HG03571 (cell line): ENCODE measurements at regions not wholly inside any gene's neighbourhood (a gene's known extent, or its start where the extent isn't known, plus 50 kb on each side); places are given as distances from the start of the nearest gene placed in this dataset.

Experiments
- ATAC-seq: cut with Tn5 transposase; IDR thresholded peaks from one replicate; pipeline ENCODE4 v1.9.1; 2021; ENCODE audit not compliant: unreplicated experiment

DNA sequence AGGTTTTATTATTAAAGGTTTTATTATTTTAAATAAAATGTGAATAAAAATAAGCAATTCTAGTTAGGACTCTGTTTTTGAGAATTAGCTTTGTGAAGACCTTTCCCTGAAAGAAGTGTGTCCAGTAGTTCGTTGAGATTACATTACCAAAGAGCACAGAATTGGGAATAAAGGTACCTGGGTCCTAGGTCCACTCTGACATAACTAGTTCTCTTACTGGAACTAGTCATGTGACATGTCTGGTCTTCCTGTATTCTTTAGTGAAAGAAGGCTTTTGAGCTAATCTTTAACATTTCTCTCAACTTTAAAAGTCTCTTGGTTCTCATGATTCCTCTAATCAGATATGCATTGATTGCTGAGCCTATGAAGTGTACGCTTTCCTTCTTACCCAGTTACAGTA, 292.0 kb upstream of the SMIM31 start:
- no peak for ATAC-seq

- no peak for ATAC-seq
Observed at GRCh38 chr4:164462471-164462870, 291.5 kb upstream of the SMIM31 start.

DNA sequence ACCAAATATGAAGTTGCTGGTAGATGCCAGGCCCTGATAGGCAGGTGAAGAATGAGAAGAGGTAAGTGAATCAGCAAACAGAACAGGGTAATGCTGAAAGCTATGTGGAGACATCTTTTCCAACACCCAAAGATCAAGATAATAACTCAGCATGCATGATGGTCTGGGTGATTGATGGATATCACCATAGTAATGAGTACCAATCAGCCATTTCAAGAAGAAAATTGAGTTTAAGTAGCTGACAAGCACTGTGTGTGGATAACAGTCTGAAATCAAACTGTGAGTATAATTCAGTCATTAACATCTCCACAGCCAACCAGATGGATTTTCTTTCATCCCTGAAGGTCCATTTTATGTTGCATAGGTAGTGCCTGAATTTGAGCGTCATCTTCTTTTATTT, 289.6 kb upstream of the SMIM31 start:
- no peak for ATAC-seq

DNA sequence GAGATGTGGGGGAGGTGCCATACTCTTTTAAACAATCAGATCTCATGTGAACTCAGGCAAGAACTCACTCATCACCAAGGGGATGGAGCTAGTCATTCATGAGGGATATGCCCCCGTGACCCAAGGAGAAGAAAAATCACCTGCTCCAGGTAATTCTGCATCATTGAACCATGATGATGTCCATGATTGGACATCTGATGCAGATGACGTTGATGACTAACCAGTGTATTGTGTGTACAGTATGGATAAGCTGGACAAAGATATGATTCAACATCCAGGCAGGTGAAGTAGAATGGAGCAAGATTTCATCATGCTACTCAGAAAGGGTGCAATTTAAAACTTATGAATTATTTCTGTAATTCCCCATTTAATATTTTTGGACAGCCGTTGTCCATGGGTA, 286.4 kb upstream of the SMIM31 start:
- no peak for ATAC-seq

GRCh38 chr4:164481306-164482091, 272.4 kb upstream of the SMIM31 start:
- ATAC-seq = no peak

DNA sequence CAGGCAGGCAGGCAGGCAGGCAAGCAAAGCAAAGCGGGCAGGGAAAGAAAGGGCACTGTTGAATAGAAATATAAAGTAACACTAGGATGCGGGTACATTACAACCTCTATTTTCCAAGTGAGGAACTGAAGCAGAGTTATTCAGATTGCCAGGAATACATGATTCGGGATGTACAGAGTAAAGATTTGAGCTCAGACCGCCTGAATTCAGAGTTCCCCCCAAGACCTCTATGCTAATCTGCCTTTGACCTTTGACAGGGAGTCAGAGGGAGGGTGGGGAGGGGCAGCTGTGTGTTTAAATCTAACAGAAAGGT, 271.9 kb upstream of the SMIM31 start:
- no peak for ATAC-seq

- ATAC-seq = no peak
Observed at GRCh38 chr4:164482758-164483157, 271.2 kb upstream of the SMIM31 start.

- ATAC-seq = no peak
Observed at GRCh38 chr4:164483711-164484110, 270.2 kb upstream of the SMIM31 start.

- no peak for ATAC-seq
Observed at GRCh38 chr4:164484551-164484950, 269.4 kb upstream of the SMIM31 start.

GRCh38 chr4:164485136-164485535, 268.8 kb upstream of the SMIM31 start:
- no peak for ATAC-seq

GRCh38 chr4:164488114-164488513, 265.8 kb upstream of the SMIM31 start:
- ATAC-seq = no peak

DNA sequence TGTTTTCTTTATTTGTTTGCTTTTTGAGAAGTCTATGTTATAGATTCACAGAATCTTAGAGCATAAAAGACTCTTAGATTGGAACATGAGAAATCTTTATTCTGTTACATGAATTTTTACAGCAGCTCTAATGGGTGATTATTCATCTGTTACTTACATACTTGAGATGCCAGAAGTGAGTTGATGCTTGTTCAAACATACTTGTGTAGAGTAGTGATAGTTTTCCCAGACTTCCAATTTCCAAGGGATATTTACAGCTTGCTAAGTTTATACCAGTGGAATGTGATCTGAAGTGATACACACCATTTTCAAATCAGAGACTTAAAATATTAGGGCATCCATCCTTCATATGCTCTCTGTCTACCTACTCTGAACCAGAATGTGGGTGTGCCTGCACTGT, 252.9 kb upstream of the SMIM31 start:
- ATAC-seq = no peak

GRCh38 chr4:164503874-164504273, 250.1 kb upstream of the SMIM31 start:
- ATAC-seq = no peak

DNA sequence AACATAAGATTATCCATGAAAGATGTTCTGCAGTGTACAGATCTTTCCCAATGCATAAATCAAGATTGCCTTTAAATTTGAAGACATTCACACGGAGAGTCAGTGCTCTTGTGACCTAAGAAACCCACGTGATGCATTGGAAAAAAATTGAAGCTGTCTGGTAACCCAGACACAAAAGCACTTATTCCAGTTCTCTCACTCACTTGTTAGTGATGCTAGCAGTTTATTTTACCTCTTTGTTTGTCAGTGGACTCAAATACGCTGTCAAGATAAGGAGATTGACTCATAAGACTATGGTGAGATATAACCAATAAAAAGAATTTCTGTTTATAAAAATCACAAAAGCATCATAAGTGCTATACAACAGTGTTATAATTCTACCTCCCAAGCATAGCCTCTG, 245.8 kb upstream of the SMIM31 start:
- ATAC-seq = no peak

- ATAC-seq = no peak
Observed at GRCh38 chr4:164508771-164509170, 245.2 kb upstream of the SMIM31 start.

DNA sequence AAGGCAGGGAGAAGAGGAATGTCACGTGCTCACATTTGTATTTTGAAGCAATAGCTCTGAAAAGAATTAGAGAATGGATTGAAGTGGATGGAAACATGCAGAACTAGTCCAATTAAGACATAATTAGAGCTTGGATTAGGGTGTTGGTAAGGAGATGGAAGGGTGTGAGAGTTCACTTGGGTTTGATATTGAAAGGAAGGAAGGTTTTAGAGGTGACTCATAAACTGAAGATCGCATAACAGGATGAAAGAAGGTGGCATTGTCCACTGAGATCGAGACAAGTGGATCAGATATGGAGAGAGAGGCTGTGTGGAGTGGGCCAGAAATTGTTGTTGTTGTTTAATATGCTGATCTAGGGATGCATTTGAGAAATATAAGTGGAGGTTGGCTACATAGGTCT, 244.0 kb upstream of the SMIM31 start:
- ATAC-seq = no peak

DNA sequence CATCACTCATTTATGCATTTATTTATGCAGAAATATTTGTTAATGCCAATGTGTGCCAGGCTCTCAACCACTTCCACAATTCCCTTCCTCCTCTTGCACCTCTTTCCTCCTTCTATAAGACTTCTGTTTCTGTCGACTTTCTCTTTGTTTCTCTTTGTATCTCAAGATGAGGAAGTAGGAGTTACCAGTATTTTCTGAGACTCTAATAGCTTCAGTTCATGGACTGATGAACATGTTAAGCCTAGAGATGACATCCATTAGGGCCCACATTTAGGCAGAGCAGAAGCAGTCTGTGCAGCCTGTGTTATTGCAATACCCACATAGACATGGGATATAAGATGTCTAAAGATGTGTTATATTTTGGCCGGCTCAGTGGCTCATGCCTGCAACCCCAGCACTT, 241.8 kb upstream of the SMIM31 start:
- ATAC-seq = no peak

DNA sequence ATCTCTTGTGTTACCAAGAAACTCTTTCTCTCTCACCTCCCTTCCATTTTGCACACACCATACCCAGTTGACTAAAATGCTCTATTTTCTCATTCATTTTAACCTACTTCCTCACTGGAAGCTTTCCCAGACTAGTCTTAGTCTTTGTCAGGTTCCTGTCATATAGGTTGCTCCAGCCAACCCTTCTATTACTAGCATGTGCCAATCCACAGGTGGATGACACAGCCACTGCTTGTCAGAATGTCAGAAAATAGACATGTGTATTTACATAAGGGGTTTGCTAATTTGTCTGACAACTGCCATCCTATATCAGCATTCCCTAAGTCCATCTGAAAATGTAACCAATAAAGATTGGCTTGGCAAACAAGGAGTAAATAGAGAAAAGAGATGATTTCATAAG, 239.2 kb upstream of the SMIM31 start:
- ATAC-seq = no peak

DNA sequence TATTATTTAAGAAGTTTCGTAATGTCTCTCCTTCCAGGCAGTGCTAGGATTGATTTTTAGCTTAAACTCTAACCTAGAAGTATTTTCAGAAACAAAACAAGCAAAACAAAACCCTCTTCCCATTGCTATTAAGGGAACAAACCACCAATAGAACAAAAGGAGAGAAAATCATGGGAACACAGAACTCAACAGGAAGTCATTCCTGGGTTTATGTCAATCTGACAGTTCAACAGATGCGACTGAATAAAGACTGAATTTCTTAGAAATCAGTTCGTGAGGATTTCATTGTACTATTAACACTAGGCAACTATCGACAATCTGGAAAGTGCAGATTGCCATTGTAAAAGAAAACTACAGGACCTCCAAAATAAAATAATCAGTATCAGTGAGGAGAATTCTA, 229.1 kb upstream of the SMIM31 start:
- no peak for ATAC-seq

GRCh38 chr4:164526933-164527583, 226.9 kb upstream of the SMIM31 start:
- no peak for ATAC-seq

DNA sequence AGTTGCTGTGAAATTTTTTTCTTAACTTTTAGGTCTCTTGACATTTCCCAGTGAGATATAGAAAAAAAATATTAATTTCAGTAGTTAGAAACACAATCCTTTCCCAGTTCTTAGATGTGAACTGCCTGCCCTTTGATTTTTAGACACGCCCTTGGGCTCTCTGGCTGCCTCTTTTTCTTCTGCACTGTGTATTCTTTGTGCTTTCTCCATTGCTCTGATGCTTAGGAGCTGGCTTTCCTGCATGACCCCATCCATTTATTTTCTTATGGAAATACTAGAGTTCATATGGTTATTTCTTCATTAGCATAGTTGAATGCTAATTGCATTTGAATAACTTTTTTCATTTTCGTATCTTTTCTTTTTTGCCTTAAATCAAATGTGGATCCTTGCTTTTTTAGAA, 224.9 kb upstream of the SMIM31 start:
- ATAC-seq = no peak

DNA sequence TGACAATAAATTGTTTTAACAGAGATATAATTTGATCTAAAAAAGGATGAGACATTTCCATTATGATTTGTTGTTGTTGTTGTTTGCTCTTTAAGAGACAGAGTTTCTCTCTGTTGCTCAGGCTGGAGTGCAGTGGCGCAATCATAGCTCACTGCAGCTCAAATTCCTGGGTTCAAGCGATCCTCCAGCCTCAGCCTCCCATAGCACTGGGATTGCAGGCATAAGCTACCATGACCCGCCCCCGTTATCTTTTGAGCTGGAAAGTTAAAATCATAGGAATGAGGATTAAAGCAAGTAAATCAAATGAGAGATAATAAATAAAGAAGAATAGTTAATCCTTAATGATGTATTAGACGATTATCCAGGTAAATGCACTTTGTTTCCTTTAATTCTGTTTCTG, 224.4 kb upstream of the SMIM31 start:
- no peak for ATAC-seq

DNA sequence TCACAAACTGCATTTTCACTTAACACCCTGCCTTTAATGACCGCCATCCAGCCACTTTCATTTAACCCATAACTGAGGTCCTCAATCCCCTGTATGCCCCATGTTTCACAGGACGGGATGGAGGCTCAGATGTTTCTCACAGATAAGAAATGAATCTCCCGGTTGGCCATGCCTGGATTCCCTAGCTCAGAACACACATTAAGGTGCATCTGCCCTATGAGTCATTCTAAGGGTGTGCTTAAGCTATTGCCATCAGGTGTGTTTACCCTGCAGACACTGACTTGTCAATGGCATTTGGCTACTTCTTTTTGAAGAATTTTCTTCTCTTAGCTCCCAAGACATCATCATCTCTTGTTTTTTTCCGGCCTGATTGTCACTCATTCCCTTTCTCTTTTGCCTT, 222.6 kb upstream of the SMIM31 start:
- ATAC-seq = no peak
